ENCODE measurements at regions not wholly inside any gene's neighbourhood (a gene's known extent, or its start where the extent isn't known, plus 50 kb on each side); places are given as distances from the start of the nearest gene placed in this dataset.

DNA sequence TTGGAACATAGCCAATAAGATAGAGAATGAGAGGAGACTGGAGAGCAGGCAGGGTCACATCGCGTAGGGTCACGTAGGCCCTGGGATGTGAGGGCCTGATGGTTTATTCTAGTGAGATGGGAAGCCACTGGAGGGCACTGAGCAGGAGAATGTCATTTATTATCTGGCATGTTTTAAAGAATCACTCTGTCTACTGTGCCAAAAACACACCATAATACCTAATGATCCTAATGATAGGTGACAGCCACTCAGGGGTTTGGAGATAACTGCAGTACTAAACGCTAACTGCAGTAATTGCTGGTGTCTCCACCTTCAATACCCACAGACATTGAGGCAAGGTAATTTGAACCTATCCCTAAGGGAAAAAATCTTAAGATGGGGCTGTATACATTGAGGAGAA, 185.4 kb downstream of the TTLL7 start:
- no peak for DNase-seq

DNA sequence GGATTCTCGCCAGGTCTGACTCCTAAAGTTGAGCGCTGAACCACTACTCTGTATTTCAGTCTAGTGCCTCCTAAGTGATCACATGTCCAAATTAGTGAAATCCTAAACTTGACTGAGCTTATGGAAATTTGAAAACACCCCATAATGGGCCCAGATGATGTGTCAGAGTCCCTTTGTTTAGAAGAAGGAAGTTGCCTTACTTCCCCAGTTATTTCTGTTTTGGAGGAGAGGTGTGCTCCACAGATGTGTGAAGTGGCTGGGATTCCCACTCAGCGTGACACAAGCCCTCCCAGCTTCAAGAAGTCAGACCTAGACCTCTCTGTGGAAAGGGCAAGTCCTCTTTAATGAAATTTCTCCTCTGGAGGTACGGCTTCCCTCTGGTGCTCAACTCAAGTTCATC, 188.8 kb downstream of the TTLL7 start:
- DNase-seq: no peak

- DNase-seq: no peak
Measured at GRCh38 chr1:83808536-83808935, 190.4 kb downstream of the TTLL7 start.

DNA sequence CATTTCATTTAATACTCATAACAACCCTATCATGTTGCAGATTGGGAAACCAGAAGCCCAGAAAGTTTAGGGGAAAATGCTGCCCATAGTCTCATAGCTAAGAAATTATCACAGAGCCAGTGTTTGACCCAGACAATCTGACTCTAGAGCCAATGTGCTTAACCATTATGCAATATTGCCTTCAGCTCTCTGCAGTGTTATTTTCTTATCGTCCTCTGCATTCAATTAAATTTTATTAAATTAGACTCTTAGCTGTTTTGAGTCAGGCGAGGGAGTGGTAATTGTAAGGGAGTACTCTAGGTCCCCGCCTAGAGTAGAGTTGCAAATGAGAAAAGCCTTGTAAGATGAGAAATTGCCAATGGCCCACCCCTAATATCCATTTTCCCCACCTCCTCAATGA, 191.1 kb downstream of the TTLL7 start:
- DNase-seq: no peak

- no peak for DNase-seq
Measured at GRCh38 chr1:83807231-83807630, 191.7 kb downstream of the TTLL7 start.

DNA sequence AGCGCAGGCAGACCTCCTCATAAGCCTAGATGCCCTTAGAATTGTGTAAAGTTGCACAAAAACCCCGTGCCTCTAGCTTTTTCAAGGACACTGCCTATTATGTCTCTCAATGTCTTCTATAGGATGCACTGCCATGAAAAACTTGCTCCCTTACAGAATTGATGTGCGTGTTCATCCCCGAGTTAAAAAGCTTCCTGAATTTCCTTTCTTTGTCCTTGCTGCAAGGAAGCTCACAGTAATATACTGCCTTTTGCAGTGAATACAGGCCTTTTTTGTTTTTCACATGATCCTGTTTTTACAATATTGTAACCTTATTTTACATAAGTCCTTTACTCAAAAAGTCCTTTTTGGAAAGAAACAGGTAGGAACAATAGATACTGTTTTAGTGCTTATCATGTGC, 193.0 kb downstream of the TTLL7 start:
- DNase-seq: no peak

- no peak for DNase-seq
Measured at GRCh38 chr1:83802460-83803152, 196.3 kb downstream of the TTLL7 start.

DNA sequence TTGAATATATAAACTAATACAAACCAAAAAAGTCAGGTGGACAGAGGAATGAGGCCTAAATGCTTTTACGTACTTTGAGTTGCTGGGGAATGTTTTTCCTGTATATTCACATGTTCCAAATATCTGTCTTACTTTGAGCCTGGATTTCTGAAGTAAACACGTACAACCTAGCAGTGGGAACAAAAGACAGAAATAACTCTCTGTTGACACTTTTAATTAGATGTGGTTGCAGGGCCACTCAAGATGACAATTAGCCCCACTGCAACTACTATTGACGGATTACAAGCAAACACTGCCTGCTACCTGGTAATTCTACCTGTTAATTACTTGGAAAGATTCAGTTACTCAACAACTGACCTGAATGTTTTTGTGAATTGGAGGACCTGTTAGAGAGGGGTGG, 196.9 kb downstream of the TTLL7 start:
- no peak for DNase-seq

- no peak for DNase-seq
Measured at GRCh38 chr1:83800066-83800465, 198.9 kb downstream of the TTLL7 start.

GRCh38 chr1:83799594-83799993, 199.3 kb downstream of the TTLL7 start:
- no peak for DNase-seq

DNA sequence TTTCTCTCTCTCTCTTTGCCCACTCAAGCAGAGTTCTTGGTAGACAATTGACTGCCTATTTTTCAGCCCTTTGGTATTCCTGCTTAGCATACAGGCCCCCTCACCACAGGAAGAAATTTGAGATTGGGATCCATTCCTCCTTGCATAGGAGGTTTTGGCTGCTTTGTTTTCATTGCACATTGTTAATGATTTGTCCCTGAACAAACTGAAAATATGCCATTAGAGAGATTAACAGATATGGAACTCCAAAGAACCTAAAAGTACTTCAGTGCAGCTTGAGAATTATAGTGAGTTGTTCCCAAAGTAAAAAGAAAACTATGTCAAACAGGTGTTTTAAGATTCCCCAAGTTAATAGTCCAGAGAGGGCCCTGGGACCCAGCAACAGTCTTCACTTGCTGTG, 200.0 kb downstream of the TTLL7 start:
- no peak for DNase-seq

GRCh38 chr1:83796409-83796808, 202.5 kb downstream of the TTLL7 start:
- DNase-seq: no peak

GRCh38 chr1:83794384-83794783, 204.5 kb downstream of the TTLL7 start:
- DNase-seq: no peak

- DNase-seq: no peak
Measured at GRCh38 chr1:83791821-83792437, 207.0 kb downstream of the TTLL7 start.

GRCh38 chr1:83790446-83790845, 208.5 kb downstream of the TTLL7 start:
- no peak for DNase-seq

GRCh38 chr1:83787246-83787998, 211.5 kb downstream of the TTLL7 start:
- no peak for DNase-seq

GRCh38 chr1:83781667-83782066, 217.3 kb downstream of the TTLL7 start:
- DNase-seq: no peak

DNA sequence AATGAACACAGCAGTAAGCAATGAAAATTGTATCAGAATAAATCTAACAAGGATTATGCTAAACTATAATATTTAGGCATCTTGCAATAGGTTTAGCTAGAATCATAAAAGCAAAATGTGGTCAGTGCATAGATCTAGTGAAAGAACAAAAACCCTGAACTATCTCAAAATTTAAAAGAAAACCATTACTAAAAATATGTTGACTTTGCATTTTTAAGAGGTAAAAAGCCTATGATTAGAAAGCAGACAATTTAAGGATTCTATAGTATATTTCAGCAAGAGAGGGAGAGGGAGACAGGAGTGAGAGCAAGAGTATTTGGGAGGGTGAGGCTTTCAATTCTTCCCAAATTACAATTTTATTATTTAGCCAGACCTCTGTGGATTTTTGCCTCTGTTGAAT, 219.4 kb downstream of the TTLL7 start:
- no peak for DNase-seq

GRCh38 chr1:83777758-83778101, 221.2 kb downstream of the TTLL7 start:
- DNase-seq: no peak

- no peak for DNase-seq
Measured at GRCh38 chr1:83776913-83777757, 221.8 kb downstream of the TTLL7 start.

GRCh38 chr1:83775977-83776603, 222.8 kb downstream of the TTLL7 start:
- no peak for DNase-seq

DNA sequence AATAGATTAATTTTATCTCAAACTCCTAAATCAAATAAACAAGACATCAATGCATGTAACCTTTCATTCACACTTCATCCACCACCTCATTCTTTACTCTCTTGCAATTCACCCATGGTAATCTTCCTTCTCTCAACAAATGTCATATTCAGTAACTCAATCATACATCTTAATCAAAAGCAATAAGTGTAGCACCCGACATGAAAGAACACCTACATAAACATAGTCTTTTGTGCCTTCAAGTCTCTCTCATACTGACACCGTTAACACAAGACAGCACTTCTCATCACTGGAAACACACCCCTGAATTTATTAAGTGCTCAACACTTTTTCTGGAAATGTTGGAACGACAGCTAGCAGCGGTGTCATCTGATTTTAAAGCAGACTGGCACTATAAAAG, 225.9 kb downstream of the TTLL7 start:
- no peak for DNase-seq

DNA sequence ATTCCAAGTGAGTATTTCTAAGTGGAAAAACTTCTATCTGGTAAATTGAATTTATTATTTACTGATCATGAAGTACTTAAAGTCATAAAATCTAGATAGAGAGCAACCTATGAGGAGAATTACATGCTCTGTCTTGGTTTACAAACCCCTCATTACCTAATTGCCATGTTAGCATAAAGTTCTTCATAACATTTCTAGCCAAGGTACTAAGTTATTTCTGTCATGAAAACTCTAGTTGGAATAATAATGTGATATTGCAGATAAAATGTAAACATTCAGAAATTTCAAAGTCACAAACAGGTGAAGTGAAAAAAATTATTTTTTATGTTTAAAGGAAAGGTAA, 228.6 kb downstream of the TTLL7 start:
- no peak for DNase-seq

Data from CD4-positive, alpha-beta T cell treated with Interleukin-15 for 1 hour (primary cell).